ENCODE measurements at regions not wholly inside any gene's neighbourhood (a gene's known extent, or its start where the extent isn't known, plus 50 kb on each side); places are given as distances from the start of the nearest gene placed in this dataset.

DNA sequence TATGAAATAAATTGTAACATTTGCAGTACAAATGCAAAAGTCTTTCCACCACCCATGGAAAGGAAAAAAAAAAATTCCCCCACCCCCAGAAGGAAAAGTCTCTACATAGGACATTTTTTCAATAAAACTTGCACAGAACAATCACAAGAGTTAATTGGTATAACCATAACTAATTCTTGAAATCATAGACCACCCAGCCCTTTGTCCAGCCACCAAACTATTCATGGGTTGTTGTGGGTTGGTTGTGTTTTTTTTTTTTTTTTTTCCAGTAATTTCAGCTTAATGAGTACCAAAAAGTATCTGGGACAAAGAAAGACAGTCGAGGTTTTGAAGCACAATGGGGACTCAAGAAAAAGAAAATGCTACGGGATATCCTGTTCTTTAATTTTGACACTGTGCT lies 355.0 kb upstream of the ROBO2 start:
- DNase-seq (ENCODE audit: low spot score in 2 of 2), result no peak
- 86 to 87% methylated on average over 2 of the region's 2 CpGs for WGBS, 2 donors
- intact Hi-C loops (cut with DNase I; ENCODE audit: low total_unique reads), result no loop called here
- H3K4me3 ChIP-seq (ENCODE audit: low read depth, poor library complexity, severe bottlenecking), result no peak overlapping the region
- TF ChIP-seq, protein P1, sequence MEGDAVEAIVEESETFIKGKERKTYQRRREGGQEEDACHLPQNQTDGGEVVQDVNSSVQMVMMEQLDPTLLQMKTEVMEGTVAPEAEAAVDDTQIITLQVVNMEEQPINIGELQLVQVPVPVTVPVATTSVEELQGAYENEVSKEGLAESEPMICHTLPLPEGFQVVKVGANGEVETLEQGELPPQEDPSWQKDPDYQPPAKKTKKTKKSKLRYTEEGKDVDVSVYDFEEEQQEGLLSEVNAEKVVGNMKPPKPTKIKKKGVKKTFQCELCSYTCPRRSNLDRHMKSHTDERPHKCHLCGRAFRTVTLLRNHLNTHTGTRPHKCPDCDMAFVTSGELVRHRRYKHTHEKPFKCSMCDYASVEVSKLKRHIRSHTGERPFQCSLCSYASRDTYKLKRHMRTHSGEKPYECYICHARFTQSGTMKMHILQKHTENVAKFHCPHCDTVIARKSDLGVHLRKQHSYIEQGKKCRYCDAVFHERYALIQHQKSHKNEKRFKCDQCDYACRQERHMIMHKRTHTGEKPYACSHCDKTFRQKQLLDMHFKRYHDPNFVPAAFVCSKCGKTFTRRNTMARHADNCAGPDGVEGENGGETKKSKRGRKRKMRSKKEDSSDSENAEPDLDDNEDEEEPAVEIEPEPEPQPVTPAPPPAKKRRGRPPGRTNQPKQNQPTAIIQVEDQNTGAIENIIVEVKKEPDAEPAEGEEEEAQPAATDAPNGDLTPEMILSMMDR (IDR thresholded peaks at IDR 0.05), result no peak
- no peak for TF ChIP-seq POLR2A (IDR thresholded peaks at IDR 0.05)

- intact Hi-C loops (cut with DNase I; ENCODE audit: low total_unique reads), result no loop called here
- DNase-seq (ENCODE audit: low spot score in 2 of 2), result no peak
- 82 to 83% methylated on average over 5 of the region's 5 CpGs for WGBS, 2 donors
- TF ChIP-seq POLR2A (IDR thresholded peaks at IDR 0.05), result no peak
- TF ChIP-seq, protein P1 (IDR thresholded peaks at IDR 0.05), result no peak
- no peak overlapping the region for H3K4me3 ChIP-seq (ENCODE audit: low read depth, poor library complexity, severe bottlenecking)
Observed at GRCh38 chr3:76685858-76686257, 354.0 kb upstream of the ROBO2 start.

DNA sequence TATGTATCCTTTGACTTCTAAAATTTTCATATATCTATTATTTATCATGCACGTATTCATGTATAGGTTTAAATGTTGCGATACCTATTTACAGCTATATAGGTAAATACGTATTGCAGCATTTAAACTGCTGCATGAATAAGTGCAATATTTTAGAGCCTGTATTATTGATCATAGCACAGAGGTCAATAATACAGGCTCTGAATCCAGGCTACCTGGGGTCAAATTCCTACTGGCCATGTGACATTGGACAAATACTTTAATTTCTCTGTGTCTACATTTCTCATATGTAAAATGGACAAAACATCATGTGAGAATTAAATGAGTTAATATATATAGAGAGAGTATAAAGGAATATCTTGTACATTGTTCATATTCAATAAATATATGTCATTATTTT lies 352.9 kb upstream of the ROBO2 start:
- intact Hi-C loops (cut with DNase I; ENCODE audit: low total_unique reads), result no loop called here
- 97 to 98% methylated on average over 3 of the region's 3 CpGs for WGBS, 2 donors
- TF ChIP-seq, protein P1 (IDR thresholded peaks at IDR 0.05), result no peak
- no peak for TF ChIP-seq POLR2A (IDR thresholded peaks at IDR 0.05)
- no peak for DNase-seq (ENCODE audit: low spot score in 2 of 2)
- H3K4me3 ChIP-seq (ENCODE audit: low read depth, poor library complexity, severe bottlenecking), result no peak overlapping the region

- intact Hi-C loops (cut with DNase I; ENCODE audit: low total_unique reads), result no loop called here
- no peak for DNase-seq (ENCODE audit: low spot score in 2 of 2)
- 12 to 15% methylated on average over 5 of the region's 5 CpGs for WGBS, 2 donors
- TF ChIP-seq, protein P1 (IDR thresholded peaks at IDR 0.05), result no peak
- TF ChIP-seq POLR2A (IDR thresholded peaks at IDR 0.05), result no peak
- H3K4me3 ChIP-seq (ENCODE audit: low read depth, poor library complexity, severe bottlenecking), result no peak overlapping the region
Observed at GRCh38 chr3:76694063-76694462, 345.8 kb upstream of the ROBO2 start.

DNA sequence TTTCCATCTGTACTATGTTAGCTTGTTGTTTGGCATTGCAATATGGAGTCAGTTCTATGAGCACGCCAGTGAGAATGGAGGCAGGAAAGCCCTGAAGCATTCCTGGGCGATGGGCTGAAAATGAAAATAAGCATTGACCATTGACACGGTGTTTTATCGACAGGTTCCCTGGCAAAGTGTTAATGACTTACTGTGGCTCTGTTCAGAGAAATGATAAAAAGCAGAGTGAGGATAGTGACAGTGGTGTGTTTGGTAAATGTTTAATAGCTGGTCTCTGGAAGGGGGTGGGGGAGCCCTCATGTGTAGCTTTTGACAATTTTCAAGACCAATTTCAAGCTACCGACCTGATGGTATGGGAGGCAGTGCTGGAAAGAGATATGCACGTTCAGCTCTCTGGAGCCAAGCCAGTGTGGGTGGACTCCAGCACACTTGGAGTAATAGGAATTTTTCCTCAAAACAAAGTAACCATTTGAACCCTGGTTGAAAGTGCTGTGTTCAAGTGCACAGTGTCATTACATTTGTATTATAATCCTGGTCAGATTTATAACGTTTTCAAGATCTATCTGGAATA lies 341.7 kb upstream of the ROBO2 start:
- H3K4me3 ChIP-seq (ENCODE audit: low read depth, poor library complexity, severe bottlenecking), result no peak overlapping the region
- TF ChIP-seq, protein P1 (IDR thresholded peaks at IDR 0.05), result no peak
- no peak for TF ChIP-seq POLR2A (IDR thresholded peaks at IDR 0.05)
- intact Hi-C loops (cut with DNase I; ENCODE audit: low total_unique reads), result no loop called here
- no peak for DNase-seq (ENCODE audit: low spot score in 2 of 2)
- 50 to 60% methylated on average over 7 of the region's 7 CpGs for WGBS, 2 donors

DNA sequence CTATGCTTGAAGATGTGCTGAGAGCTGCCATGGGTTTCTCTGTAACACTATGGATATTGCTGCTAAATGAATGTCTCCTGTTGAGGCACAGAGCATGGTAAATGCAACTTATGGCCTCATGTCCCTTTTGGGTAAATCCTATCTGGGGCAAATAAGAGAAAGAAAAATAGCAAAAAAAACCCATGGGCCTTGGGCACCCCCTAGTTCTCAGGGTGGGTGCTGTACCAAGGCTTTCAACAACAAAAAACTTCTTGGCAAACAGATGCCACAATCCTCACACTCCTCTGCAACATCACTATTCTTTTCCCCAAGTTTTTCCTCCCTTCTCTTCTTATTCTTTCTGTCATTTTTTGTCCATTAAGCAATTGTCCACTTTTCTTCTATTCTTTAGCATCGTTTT lies 340.1 kb upstream of the ROBO2 start:
- DNase-seq (ENCODE audit: low spot score in 2 of 2), result no peak
- WGBS, 2 donors, result 63% methylated on average over 1 of the region's 1 CpG
- intact Hi-C loops (cut with DNase I; ENCODE audit: low total_unique reads), result loop anchor here (10.0 kb wide), 1 partner anchor 785 kb away; no protein-coding TSS in a partner anchor
- H3K4me3 ChIP-seq (ENCODE audit: low read depth, poor library complexity, severe bottlenecking), result no peak overlapping the region
- TF ChIP-seq POLR2A (IDR thresholded peaks at IDR 0.05), result no peak
- TF ChIP-seq, protein P1 (IDR thresholded peaks at IDR 0.05), result no peak

All from lower leg skin (tissue), 4 donors.